Gastroesophageal sphincter (tissue), 3 donors: ENCODE measurements at regions not wholly inside any gene's neighbourhood (a gene's known extent, or its start where the extent isn't known, plus 50 kb on each side); places are given as distances from the start of the nearest gene placed in this dataset.

ENCODE experiments used
- EP300 ChIP-seq: sonication (generic); formaldehyde crosslinking; IDR thresholded peaks from one replicate; pipeline ENCODE4 v1.6.1; 2017; ENCODE audit warnings: antibody characterized with exemption, mild to moderate bottlenecking
- POLR2A ChIP-seq, 2 donors: fragments of 450-650 bp; IDR thresholded peaks; one replicate each; pipeline ENCODE4 v1.6.1; 2017; ENCODE audit warnings: antibody characterized with exemption in 2 of 2, mild to moderate bottlenecking in 2 of 2, moderate library complexity in 1 of 2
- POLR2AphosphoS5 ChIP-seq: sonication (generic); formaldehyde crosslinking; IDR thresholded peaks from one replicate; pipeline ENCODE4 v1.6.1; 2017; ENCODE audit warnings: antibody characterized with exemption
- TF ChIP-seq, protein P1 (sequence below), 4 experiments: fragments of 200-600 bp in 2 of 4; fragments of 450-650 bp in 2 of 4; sonication (generic) in 1 of 4; IDR thresholded peaks; one replicate each; pipeline ENCODE4 v1.5.1; 2017 to 2019; ENCODE audit warnings: antibody characterized with exemption in 4 of 4, mild to moderate bottlenecking in 2 of 4, moderate library complexity in 2 of 4

GRCh38 chr2:67075056-67075455, 322.1 kb upstream of the ETAA1 start:
- TF ChIP-seq, protein P1, sequence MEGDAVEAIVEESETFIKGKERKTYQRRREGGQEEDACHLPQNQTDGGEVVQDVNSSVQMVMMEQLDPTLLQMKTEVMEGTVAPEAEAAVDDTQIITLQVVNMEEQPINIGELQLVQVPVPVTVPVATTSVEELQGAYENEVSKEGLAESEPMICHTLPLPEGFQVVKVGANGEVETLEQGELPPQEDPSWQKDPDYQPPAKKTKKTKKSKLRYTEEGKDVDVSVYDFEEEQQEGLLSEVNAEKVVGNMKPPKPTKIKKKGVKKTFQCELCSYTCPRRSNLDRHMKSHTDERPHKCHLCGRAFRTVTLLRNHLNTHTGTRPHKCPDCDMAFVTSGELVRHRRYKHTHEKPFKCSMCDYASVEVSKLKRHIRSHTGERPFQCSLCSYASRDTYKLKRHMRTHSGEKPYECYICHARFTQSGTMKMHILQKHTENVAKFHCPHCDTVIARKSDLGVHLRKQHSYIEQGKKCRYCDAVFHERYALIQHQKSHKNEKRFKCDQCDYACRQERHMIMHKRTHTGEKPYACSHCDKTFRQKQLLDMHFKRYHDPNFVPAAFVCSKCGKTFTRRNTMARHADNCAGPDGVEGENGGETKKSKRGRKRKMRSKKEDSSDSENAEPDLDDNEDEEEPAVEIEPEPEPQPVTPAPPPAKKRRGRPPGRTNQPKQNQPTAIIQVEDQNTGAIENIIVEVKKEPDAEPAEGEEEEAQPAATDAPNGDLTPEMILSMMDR (IDR thresholded peaks at IDR 0.05) = no peak
- TF ChIP-seq EP300 (no peak), POLR2AphosphoS5 (no peak), POLR2A (IDR thresholded peaks at IDR 0.05) (no peak)
